Colon (tissue), 2 donors: ENCODE measurements at regions not wholly inside any gene's neighbourhood (a gene's known extent, or its start where the extent isn't known, plus 50 kb on each side); places are given as distances from the start of the nearest gene placed in this dataset.

ENCODE experiments used
- FAIRE-seq: peaks from 2 replicates; lab custom pipeline; 2012; peaks lifted over from hg19 to GRCh38; lab: Jason Lieb, UNC
- donor health status: control.
- donor health status: control.

GRCh38 chr10:29163746-29164145 is 125.1 kb upstream of the LYZL1 start:
- FAIRE-seq, result no peak

GRCh38 chr10:29166713-29167112 is 122.2 kb upstream of the LYZL1 start:
- FAIRE-seq, result no peak

GRCh38 chr10:29169021-29169420 is 119.8 kb upstream of the LYZL1 start:
- FAIRE-seq, result no peak

- no peak for FAIRE-seq
These were observed 117.2 kb upstream of the LYZL1 start for GRCh38 chr10:29171717-29172116.

- FAIRE-seq, result no peak
These were observed 114.5 kb upstream of the LYZL1 start for GRCh38 chr10:29174389-29174788.

GRCh38 chr10:29176845-29177832 is 111.7 kb upstream of the LYZL1 start:
- no peak for FAIRE-seq

- FAIRE-seq, result no peak
These were observed 106.9 kb upstream of the LYZL1 start for GRCh38 chr10:29181936-29182335.

GRCh38 chr10:29183301-29183945 is 105.4 kb upstream of the LYZL1 start:
- FAIRE-seq, result no peak

- no peak for FAIRE-seq
These were observed 104.5 kb upstream of the LYZL1 start for GRCh38 chr10:29184205-29185000.

- no peak for FAIRE-seq
These were observed 103.8 kb upstream of the LYZL1 start for GRCh38 chr10:29185050-29185449.

GRCh38 chr10:29186221-29186620 is 102.6 kb upstream of the LYZL1 start:
- FAIRE-seq, result no peak

- FAIRE-seq, result no peak
These were observed 99.6 kb upstream of the LYZL1 start for GRCh38 chr10:29189256-29189655.

GRCh38 chr10:29191674-29192073 is 97.2 kb upstream of the LYZL1 start:
- FAIRE-seq, result no peak

GRCh38 chr10:29199339-29199738 is 89.5 kb upstream of the LYZL1 start:
- FAIRE-seq, result no peak

- no peak for FAIRE-seq
These were observed 88.8 kb upstream of the LYZL1 start for GRCh38 chr10:29199941-29200679.

- FAIRE-seq, result no peak
These were observed 86.4 kb upstream of the LYZL1 start for GRCh38 chr10:29202386-29202940.

GRCh38 chr10:29203432-29203831 is 85.4 kb upstream of the LYZL1 start:
- no peak for FAIRE-seq

- no peak for FAIRE-seq
These were observed 84.6 kb upstream of the LYZL1 start for GRCh38 chr10:29204070-29204800.

- no peak for FAIRE-seq
These were observed 83.1 kb upstream of the LYZL1 start for GRCh38 chr10:29205787-29206186.

- no peak for FAIRE-seq
These were observed 80.0 kb upstream of the LYZL1 start for GRCh38 chr10:29208845-29209244.

- FAIRE-seq, result no peak
These were observed 79.0 kb upstream of the LYZL1 start for GRCh38 chr10:29209830-29210229.
